ENCODE measurements at regions not wholly inside any gene's neighbourhood (a gene's known extent, or its start where the extent isn't known, plus 50 kb on each side); places are given as distances from the start of the nearest gene placed in this dataset.

DNA sequence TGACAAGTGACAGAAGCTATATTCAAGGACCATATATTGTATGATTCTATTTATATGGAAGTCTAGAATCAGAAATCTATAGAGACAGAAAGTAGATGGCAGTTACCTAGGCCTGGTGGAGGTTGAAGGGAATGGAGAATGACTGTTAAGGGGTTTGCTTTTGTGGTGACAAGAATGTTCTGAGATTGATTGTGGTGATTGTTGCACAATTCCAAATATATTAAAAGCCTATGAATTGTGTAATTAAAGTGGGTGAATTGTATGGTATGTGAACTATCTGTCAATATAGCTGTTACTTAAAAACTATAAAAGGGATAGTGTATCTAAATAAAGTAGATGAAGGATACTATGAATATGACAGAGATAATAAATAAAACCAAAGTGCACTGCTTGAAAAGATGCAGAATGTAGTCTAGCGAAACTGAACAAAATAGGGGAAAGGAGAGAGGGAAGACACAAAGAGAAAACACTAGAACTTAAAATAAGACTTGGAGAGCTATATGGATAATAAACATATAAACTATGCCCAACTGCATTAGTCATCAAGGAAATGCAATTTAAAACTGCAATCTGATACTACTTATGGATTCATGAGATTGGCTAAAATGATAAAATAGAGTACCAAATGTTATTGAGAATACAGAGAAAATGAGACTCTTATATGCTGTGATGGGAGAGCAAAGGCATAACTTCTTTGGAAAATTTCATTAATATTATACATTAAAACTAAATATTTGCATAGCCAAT is 82.1 kb upstream of the BANK1 start:
- no peak for TF ChIP-seq EZH2 (IDR thresholded peaks at IDR 0.05; ENCODE audit: borderline replicate concordance, insufficient read depth, low read length, poor library complexity, severe bottlenecking)
- TF ChIP-seq POLR2AphosphoS5 (IDR thresholded peaks at IDR 0.05): no peak
- TF ChIP-seq, protein P1, sequence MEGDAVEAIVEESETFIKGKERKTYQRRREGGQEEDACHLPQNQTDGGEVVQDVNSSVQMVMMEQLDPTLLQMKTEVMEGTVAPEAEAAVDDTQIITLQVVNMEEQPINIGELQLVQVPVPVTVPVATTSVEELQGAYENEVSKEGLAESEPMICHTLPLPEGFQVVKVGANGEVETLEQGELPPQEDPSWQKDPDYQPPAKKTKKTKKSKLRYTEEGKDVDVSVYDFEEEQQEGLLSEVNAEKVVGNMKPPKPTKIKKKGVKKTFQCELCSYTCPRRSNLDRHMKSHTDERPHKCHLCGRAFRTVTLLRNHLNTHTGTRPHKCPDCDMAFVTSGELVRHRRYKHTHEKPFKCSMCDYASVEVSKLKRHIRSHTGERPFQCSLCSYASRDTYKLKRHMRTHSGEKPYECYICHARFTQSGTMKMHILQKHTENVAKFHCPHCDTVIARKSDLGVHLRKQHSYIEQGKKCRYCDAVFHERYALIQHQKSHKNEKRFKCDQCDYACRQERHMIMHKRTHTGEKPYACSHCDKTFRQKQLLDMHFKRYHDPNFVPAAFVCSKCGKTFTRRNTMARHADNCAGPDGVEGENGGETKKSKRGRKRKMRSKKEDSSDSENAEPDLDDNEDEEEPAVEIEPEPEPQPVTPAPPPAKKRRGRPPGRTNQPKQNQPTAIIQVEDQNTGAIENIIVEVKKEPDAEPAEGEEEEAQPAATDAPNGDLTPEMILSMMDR (IDR thresholded peaks at IDR 0.05; ENCODE audit: poor library complexity, severe bottlenecking): no peak
- no peak for TF ChIP-seq RAD21 (conservative IDR thresholded peaks at IDR 0.05)
- TF ChIP-seq EP300 (conservative IDR thresholded peaks at IDR 0.05; ENCODE audit: poor library complexity, severe bottlenecking): no peak
- no peak for TF ChIP-seq TAF1 (IDR thresholded peaks at IDR 0.05; ENCODE audit: low read depth)
- TF ChIP-seq SMC3 (conservative IDR thresholded peaks at IDR 0.05; ENCODE audit: poor library complexity): no peak
